Ovary (tissue), 3 donors: ENCODE measurements at regions not wholly inside any gene's neighbourhood (a gene's known extent, or its start where the extent isn't known, plus 50 kb on each side); places are given as distances from the start of the nearest gene placed in this dataset.

Experiments used
- CTCF ChIP-seq, 3 donors: fragments of 450-650 bp in 2 of 3; fragments of 200-600 bp in 1 of 3; IDR thresholded peaks; one replicate each; pipeline versions ENCODE4 v1.5.1 to v1.8.0; 2016 to 2022; ENCODE audit warnings: antibody characterized with exemption in 3 of 3, mild to moderate bottlenecking in 1 of 3
- EP300 ChIP-seq: sonication (generic); formaldehyde crosslinking; IDR thresholded peaks from one replicate; pipeline ENCODE4 v1.6.1; 2017; ENCODE audit warnings: antibody characterized with exemption
- donor health status: DM: no; HTN: no; CAD: no.

GRCh38 chr11:126146454-126147192, 64.8 kb downstream of the RPUSD4 start:
- no peak for TF ChIP-seq CTCF (IDR thresholded peaks at IDR 0.05)
- TF ChIP-seq EP300 = no peak
